Chondrocyte (in vitro differentiated cells): ENCODE measurements at regions not wholly inside any gene's neighbourhood (a gene's known extent, or its start where the extent isn't known, plus 50 kb on each side); places are given as distances from the start of the nearest gene placed in this dataset.

ENCODE experiments used
- DNase-seq: peaks from one replicate; pipeline ENCODE4 v3.0.0; 2021; ENCODE audit warnings: mixed read lengths, low spot score
- H3K27ac Mint-ChIP-seq: one replicate; pipeline ENCODE4 v1.8.0; 2021; ENCODE audit warnings: mild to moderate bottlenecking, moderate library complexity, mixed read lengths; ENCODE audit not compliant: unreplicated experiment
- H3K27me3 Mint-ChIP-seq: 2 replicates; pipeline ENCODE4 v1.8.0; 2021; ENCODE audit warnings: low read depth, mixed read lengths
- H3K36me3 Mint-ChIP-seq: 2 replicates; pipeline ENCODE4 v1.8.0; 2021; ENCODE audit warnings: low read depth, mixed read lengths
- H3K4me1 Mint-ChIP-seq: 2 replicates; pipeline ENCODE4 v1.8.0; 2021; ENCODE audit warnings: low read depth, mild to moderate bottlenecking, mixed read lengths
- H3K4me3 Mint-ChIP-seq: one replicate; pipeline ENCODE4 v1.8.0; 2021; ENCODE audit warnings: mild to moderate bottlenecking, moderate library complexity, mixed read lengths; ENCODE audit not compliant: unreplicated experiment
- H3K9me3 Mint-ChIP-seq: 2 replicates; pipeline ENCODE4 v1.8.0; 2021; ENCODE audit warnings: low read depth, mixed read lengths
- TF ChIP-seq, protein P1 (sequence below): fragments of 200-600 bp; sonication (generic); IDR thresholded peaks from 2 replicates; pipeline ENCODE4 v1.5.0; 2021; ENCODE audit warnings: antibody characterized with exemption, mild to moderate bottlenecking, moderate library complexity

DNA sequence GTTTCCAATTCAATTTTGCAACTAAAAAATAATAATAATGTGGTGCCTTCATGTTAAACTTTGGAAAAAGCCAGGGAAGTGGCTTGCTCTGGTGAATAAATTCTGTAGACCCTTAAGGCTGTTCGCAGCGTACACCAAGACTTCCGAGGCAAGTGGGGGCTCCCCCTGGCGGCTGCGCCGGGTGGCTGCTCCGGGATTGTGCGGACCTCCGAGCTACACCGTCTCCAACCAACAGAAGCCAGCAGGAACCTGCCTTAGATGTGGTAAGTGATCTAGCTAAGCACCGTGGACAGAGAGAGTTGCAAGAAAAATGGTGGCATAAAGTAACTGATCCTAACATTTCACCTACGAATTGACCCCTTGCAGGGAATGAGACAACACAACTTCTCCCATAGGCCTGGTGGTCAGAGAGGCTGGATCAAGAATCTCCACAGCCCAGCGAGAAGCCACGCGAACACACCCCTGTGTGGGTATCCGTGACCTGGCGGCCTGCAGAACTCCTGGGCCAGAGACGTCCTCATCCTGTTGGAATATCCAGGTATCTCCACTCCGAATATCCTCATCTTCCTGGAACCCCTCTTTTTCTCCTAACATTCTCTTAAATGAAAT is 69.6 kb downstream of the TBXT start:
- Mint-ChIP-seq H3K27me3 (peaks cover 10% of the 10 kb centered on the region), H3K4me3 (peak overlapping the region; percentile 81), H3K27ac (peak overlapping the region; percentile 81)

DNA sequence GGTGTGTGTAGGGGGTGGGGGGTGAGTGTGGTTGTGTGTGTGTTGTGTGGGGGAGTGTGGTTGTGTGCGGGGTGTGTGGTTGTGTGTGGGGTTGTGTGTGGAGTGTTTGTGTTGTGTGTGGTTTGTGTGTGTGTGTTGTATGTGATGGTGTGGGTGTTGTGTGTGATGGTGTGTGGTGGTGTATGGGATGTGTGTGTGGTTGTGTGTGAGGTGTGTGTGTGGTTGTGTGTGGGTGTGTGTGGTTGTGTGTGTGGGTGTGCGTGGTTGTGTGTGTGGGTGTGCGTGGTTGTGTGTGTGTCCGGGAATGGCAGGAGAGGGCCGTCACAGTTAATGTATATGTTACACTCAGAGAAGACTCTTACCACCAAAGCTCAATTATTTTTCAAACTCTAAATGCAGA is 79.8 kb downstream of the TBXT start:
- Mint-ChIP-seq H3K36me3 (no peaks in the 10 kb centered on the region), H3K4me1 (peaks cover 4% of the 10 kb centered on the region), H3K9me3 (peaks cover 5% of the 10 kb centered on the region), H3K27ac (no peak overlapping the region), H3K27me3 (no peaks in the 10 kb centered on the region), H3K4me3 (no peak overlapping the region)
- no peak for DNase-seq
- TF ChIP-seq, protein P1, sequence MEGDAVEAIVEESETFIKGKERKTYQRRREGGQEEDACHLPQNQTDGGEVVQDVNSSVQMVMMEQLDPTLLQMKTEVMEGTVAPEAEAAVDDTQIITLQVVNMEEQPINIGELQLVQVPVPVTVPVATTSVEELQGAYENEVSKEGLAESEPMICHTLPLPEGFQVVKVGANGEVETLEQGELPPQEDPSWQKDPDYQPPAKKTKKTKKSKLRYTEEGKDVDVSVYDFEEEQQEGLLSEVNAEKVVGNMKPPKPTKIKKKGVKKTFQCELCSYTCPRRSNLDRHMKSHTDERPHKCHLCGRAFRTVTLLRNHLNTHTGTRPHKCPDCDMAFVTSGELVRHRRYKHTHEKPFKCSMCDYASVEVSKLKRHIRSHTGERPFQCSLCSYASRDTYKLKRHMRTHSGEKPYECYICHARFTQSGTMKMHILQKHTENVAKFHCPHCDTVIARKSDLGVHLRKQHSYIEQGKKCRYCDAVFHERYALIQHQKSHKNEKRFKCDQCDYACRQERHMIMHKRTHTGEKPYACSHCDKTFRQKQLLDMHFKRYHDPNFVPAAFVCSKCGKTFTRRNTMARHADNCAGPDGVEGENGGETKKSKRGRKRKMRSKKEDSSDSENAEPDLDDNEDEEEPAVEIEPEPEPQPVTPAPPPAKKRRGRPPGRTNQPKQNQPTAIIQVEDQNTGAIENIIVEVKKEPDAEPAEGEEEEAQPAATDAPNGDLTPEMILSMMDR: no peak

More for the DNA sequence above, 69.6 kb downstream of the TBXT start:
- TF ChIP-seq, protein P1: peak; percentile 95
- Mint-ChIP-seq H3K4me1 (peaks cover 5% of the 10 kb centered on the region), H3K9me3 (peaks cover 18% of the 10 kb centered on the region), H3K36me3 (peaks cover 4% of the 10 kb centered on the region)
- DNase-seq: no peak

DNA sequence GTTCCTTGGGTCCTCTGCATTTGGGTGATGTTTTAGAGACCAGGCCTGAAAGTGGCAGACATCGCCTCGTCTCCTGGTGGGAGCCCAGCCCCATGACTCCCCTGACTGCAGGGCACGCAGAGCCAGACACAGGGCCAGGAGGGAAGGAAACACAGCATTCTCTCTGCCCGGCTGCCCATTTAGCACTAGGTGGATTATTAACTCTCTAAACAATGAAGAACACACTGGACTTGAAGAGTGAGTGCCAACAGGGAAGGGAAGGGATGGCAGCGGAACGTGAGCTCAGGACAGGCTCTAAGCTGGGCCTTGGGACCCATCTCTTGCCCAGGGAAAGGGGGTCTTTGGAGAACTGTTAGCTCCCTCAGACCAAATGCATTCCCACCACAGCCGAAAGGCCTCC is 80.4 kb downstream of the TBXT start:
- Mint-ChIP-seq H3K9me3 (peaks cover 5% of the 10 kb centered on the region), H3K4me1 (peaks cover 4% of the 10 kb centered on the region), H3K36me3 (no peaks in the 10 kb centered on the region), H3K4me3 (no peak overlapping the region), H3K27ac (no peak overlapping the region), H3K27me3 (no peaks in the 10 kb centered on the region)
- TF ChIP-seq, protein P1: no peak
- DNase-seq: no peak

DNA sequence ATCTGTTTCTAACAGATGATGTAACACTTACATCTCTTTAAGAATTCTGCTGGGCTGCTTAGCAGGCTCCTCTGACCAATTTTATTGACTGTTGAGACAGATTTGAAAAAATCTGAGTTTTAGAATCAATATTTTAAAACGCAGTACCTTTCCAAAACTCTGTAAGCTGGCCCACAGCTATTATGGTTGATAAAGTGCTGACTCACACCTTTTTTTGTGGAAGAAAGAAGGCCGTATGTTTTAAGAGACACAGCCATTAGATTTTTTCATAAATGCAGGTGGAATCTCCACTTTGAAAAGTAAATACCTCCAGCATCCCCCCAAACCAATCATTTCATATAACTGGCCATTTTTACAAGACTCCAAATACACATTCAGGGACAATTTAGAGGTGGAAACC is 82.2 kb downstream of the TBXT start:
- Mint-ChIP-seq H3K36me3 (no peaks in the 10 kb centered on the region), H3K27ac (no peak overlapping the region)
- TF ChIP-seq, protein P1: no peak

DNA sequence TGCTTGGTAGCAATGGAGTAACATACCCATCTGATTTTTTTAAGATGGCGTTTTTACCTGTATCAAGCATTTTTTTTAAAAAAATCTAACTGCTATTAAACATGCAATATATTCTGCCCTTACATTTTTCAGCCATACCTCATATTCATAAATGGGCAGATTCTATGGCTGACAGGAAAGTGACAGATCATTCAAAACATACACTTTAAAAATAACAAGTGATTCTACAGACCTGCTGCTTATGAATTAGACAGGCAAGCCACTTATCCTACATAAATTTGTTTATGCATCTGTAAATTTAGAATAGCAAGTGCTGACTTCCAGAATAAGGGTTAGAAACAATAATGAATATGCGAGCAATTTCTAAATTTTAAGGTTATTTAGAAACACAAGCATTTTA is 82.7 kb downstream of the TBXT start:
- TF ChIP-seq, protein P1: no peak
- Mint-ChIP-seq H3K36me3 (no peaks in the 10 kb centered on the region), H3K4me1 (no peaks in the 10 kb centered on the region), H3K9me3 (no peaks in the 10 kb centered on the region), H3K4me3 (no peak overlapping the region), H3K27ac (no peak overlapping the region), H3K27me3 (no peaks in the 10 kb centered on the region)
- no peak for DNase-seq

More for the DNA sequence above, 82.2 kb downstream of the TBXT start:
- H3K4me1 Mint-ChIP-seq: no peaks in the 10 kb centered on the region
- H3K27me3 Mint-ChIP-seq: no peaks in the 10 kb centered on the region
- DNase-seq: no peak
- no peak overlapping the region for H3K4me3 Mint-ChIP-seq
- no peaks in the 10 kb centered on the region for H3K9me3 Mint-ChIP-seq
